H1 (cell line): ENCODE measurements at regions not wholly inside any gene's neighbourhood (a gene's known extent, or its start where the extent isn't known, plus 50 kb on each side); places are given as distances from the start of the nearest gene placed in this dataset.

Experiments used
- CTCF ChIA-PET: fragments of 300-600 bp; sonication (Branson Sonifier 250); formaldehyde crosslinking; loops from one replicate; lab custom pipeline; 2021; ENCODE audit not compliant: partially characterized antibody; lab: Charles Lee
- POLR2A ChIA-PET: fragments of 300-600 bp; sonication (Branson Sonifier 250); formaldehyde crosslinking; loops from one replicate; lab custom pipeline; 2021; ENCODE audit warnings: inconsistent platforms; ENCODE audit not compliant: partially characterized antibody; lab: Charles Lee
- DNase-seq, 2 experiments: peaks; one replicate each; pipeline versions ENCODE4 v3.0.0 to v3.0.0-alpha.2; 2010 to 2022; ENCODE audit warnings: low spot score in 2 of 2, low read depth in 1 of 2, mixed read lengths in 1 of 2
- FAIRE-seq: peaks from 2 replicates; lab custom pipeline; 2011; peaks lifted over from hg19 to GRCh38; lab: Jason Lieb, UNC
- H2AFZ ChIP-seq: 2 replicates; pipeline ENCODE4 v1.8.1; 2012; ENCODE audit warnings: low read length, inconsistent platforms
- H2AK5ac ChIP-seq: 2 replicates; pipeline ENCODE4 v1.6.1; 2013; ENCODE audit warnings: low read depth, low read length
- H2BK120ac ChIP-seq: replicated peaks from 2 replicates; pipeline ENCODE3; 2013; ENCODE audit warnings: low read depth, low read length, inconsistent platforms
- H2BK12ac ChIP-seq: 2 replicates; pipeline ENCODE4 v1.6.1; 2013; ENCODE audit warnings: low read depth, low read length
- H2BK15ac ChIP-seq: 2 replicates; pipeline ENCODE4 v1.6.1; 2013; ENCODE audit warnings: low read length
- H2BK20ac ChIP-seq: 2 replicates; pipeline ENCODE4 v1.6.1; 2013; ENCODE audit warnings: low read length
- H2BK5ac ChIP-seq: 2 replicates; pipeline ENCODE4 v1.6.1; 2013; ENCODE audit warnings: low read depth, low read length
- H3K14ac ChIP-seq: 2 replicates; pipeline ENCODE4 v1.6.1; 2013; ENCODE audit warnings: inconsistent platforms; ENCODE audit not compliant: insufficient read length
- H3K18ac ChIP-seq: 2 replicates; pipeline ENCODE4 v1.6.1; 2013; ENCODE audit warnings: low read length; ENCODE audit errors: extremely low read depth
- H3K23ac ChIP-seq: 2 replicates; pipeline ENCODE4 v1.6.1; 2013; ENCODE audit warnings: inconsistent platforms; ENCODE audit not compliant: insufficient read length
- H3K23me2 ChIP-seq: 2 replicates; pipeline ENCODE4 v1.6.1; 2013; ENCODE audit warnings: low read depth, low read length
- H3K27ac ChIP-seq: 2 replicates; pipeline ENCODE4 v1.6.1; 2011; ENCODE audit warnings: low read depth, low read length, inconsistent platforms
- H3K27me3 ChIP-seq, 4 experiments: replicated peaks in 1 of 4; 1 replicate in 1 of 4; 2 replicates in 3 of 4; pipeline versions ENCODE4 v1.6.1 to v1.8.1; 2011 to 2013; ENCODE audit warnings: low read length in 3 of 4, mild to moderate bottlenecking in 3 of 4, inconsistent platforms in 2 of 4, mixed read lengths in 2 of 4, moderate library complexity in 1 of 4; ENCODE audit not compliant: control insufficient read depth in 3 of 4, insufficient read depth in 3 of 4; ENCODE audit errors: extremely low read depth in 1 of 4
- H3K36me3 ChIP-seq, 4 experiments: 2 replicates each; pipeline versions ENCODE4 v1.6.1 to v1.8.1; 2011 to 2013; ENCODE audit warnings: mild to moderate bottlenecking in 4 of 4, low read length in 3 of 4, moderate library complexity in 2 of 4, control low read depth in 1 of 4, inconsistent platforms in 1 of 4; ENCODE audit not compliant: insufficient read depth in 4 of 4, control insufficient read depth in 2 of 4
- H3K4ac ChIP-seq: replicated peaks from 2 replicates; pipeline ENCODE3; 2013; ENCODE audit warnings: low read length, low read depth, mixed read lengths, inconsistent platforms; ENCODE audit not compliant: insufficient read length
- H3K4me1 ChIP-seq, 4 experiments: replicated peaks in 1 of 4; 1 replicate in 1 of 4; 2 replicates in 3 of 4; pipeline versions ENCODE4 v1.6.1 to v1.8.1; 2011 to 2013; ENCODE audit warnings: low read length in 3 of 4, inconsistent platforms in 2 of 4, mixed read lengths in 1 of 4; ENCODE audit not compliant: insufficient read depth in 4 of 4, control insufficient read depth in 3 of 4
- H3K4me2 ChIP-seq, 2 experiments: 2 replicates each; pipeline versions ENCODE4 v1.6.1 to v1.8.1; 2011 to 2013; ENCODE audit warnings: low read depth in 2 of 2, low read length in 2 of 2, control low read depth in 1 of 2, inconsistent platforms in 1 of 2, mild to moderate bottlenecking in 1 of 2; ENCODE audit not compliant: insufficient read depth in 1 of 2
- H3K4me3 ChIP-seq, 4 experiments: fragments of 200-600, 300-600 bp in 1 of 4; sonication (generic), shearing (Covaris generic), sonication (Bioruptor Twin) in 1 of 4; 2 replicates each; pipeline versions ENCODE4 v1.5.1 to v1.8.1; 2011 to 2016; ENCODE audit warnings: low read length in 4 of 4, low read depth in 3 of 4, control low read depth in 2 of 4, inconsistent platforms in 2 of 4, mild to moderate bottlenecking in 2 of 4, mixed read lengths in 1 of 4, moderate library complexity in 1 of 4; ENCODE audit not compliant: insufficient read depth in 2 of 4; ENCODE audit errors: extremely low read depth in 1 of 4
- H3K56ac ChIP-seq: replicated peaks from 2 replicates; pipeline ENCODE3; 2013; ENCODE audit warnings: low read depth, mild to moderate bottlenecking, mixed read lengths, low read length, inconsistent platforms; ENCODE audit not compliant: insufficient read length
- H3K79me1 ChIP-seq: 2 replicates; pipeline ENCODE4 v1.6.1; 2013; ENCODE audit warnings: low read depth, low read length, control low read depth
- H3K79me2 ChIP-seq, 2 experiments: 2 replicates each; pipeline versions ENCODE4 v1.6.1 to v1.8.1; 2012 to 2013; ENCODE audit warnings: low read length in 2 of 2, mild to moderate bottlenecking in 2 of 2, inconsistent platforms in 1 of 2; ENCODE audit not compliant: insufficient read depth in 2 of 2, control insufficient read depth in 1 of 2
- H3K9ac ChIP-seq, 4 experiments: replicated peaks in 1 of 4; 1 replicate in 1 of 4; 2 replicates in 3 of 4; pipeline versions ENCODE4 v1.6.1 to v1.8.1; 2011 to 2013; ENCODE audit warnings: low read depth in 3 of 4, low read length in 3 of 4, control low read depth in 2 of 4, mild to moderate bottlenecking in 2 of 4, moderate library complexity in 2 of 4, inconsistent platforms in 1 of 4; ENCODE audit errors: extremely low read depth in 1 of 4
- H3K9me3 ChIP-seq, 2 experiments: 2 replicates each; pipeline versions ENCODE4 v1.6.1 to v1.8.1; 2012 to 2013; ENCODE audit warnings: mild to moderate bottlenecking in 2 of 2, moderate library complexity in 2 of 2, control low read depth in 1 of 2, inconsistent platforms in 1 of 2, low read depth in 1 of 2, low read length in 1 of 2, mixed read lengths in 1 of 2; ENCODE audit not compliant: insufficient read depth in 2 of 2
- H4K20me1 ChIP-seq, 2 experiments: replicated peaks in 1 of 2; 2 replicates each; pipeline versions ENCODE3 to v1.8.1; 2011 to 2013; ENCODE audit warnings: inconsistent platforms in 2 of 2, low read length in 2 of 2, mild to moderate bottlenecking in 1 of 2; ENCODE audit not compliant: insufficient read depth in 2 of 2, control insufficient read depth in 1 of 2
- H4K5ac ChIP-seq: 2 replicates; pipeline ENCODE4 v1.6.1; 2013; ENCODE audit warnings: low read length, low read depth, mixed read lengths, inconsistent platforms; ENCODE audit not compliant: insufficient read length
- H4K8ac ChIP-seq: 2 replicates; pipeline ENCODE4 v1.8.0; 2013; ENCODE audit warnings: mild to moderate bottlenecking, moderate library complexity, low read length, inconsistent platforms; ENCODE audit not compliant: insufficient read depth; ENCODE audit errors: extremely low read depth
- H4K91ac ChIP-seq: replicated peaks from 2 replicates; pipeline ENCODE3; 2013; ENCODE audit warnings: low read length, mixed read lengths, inconsistent platforms; ENCODE audit not compliant: insufficient read length
- EGR1 ChIP-seq: IDR thresholded peaks from 2 replicates; pipeline ENCODE4 v1.6.1; 2011; ENCODE audit warnings: low read depth, low read length, borderline replicate concordance
- PHF8 ChIP-seq: fragments of 200-600 bp; sonication (generic); conservative IDR thresholded peaks from 2 replicates; pipeline ENCODE4 v1.7.1; 2012; ENCODE audit warnings: low read depth, mild to moderate bottlenecking, inconsistent platforms, low read length, moderate library complexity
- POLR2A ChIP-seq, 2 experiments: IDR thresholded peaks; 1 replicate in 1 of 2; 2 replicates in 1 of 2; pipeline ENCODE4 v1.6.1; 2011; ENCODE audit warnings: low read depth in 2 of 2, low read length in 2 of 2, mild to moderate bottlenecking in 2 of 2; ENCODE audit errors: control extremely low read depth in 1 of 2
- RBBP5 ChIP-seq: IDR thresholded peaks from 2 replicates; pipeline ENCODE4 v1.7.1; 2012; ENCODE audit warnings: low read depth, mild to moderate bottlenecking, inconsistent platforms, low read length, moderate library complexity, borderline replicate concordance
- RNF2 ChIP-seq: fragments of 200-900, 300-1000 bp; sonication (generic); IDR thresholded peaks from 2 replicates; pipeline ENCODE4 v1.7.1; 2016; ENCODE audit warnings: borderline replicate concordance, low read depth, mild to moderate bottlenecking, antibody characterized with exemption, low read length; ENCODE audit not compliant: poor library complexity, severe bottlenecking; ENCODE audit errors: missing control alignments
- SP4 ChIP-seq: IDR thresholded peaks from 2 replicates; pipeline ENCODE4 v1.6.1; 2012; ENCODE audit warnings: low read length, inconsistent platforms
- TBP ChIP-seq: IDR thresholded peaks from 2 replicates; pipeline ENCODE4 v1.6.1; 2011; ENCODE audit warnings: low read depth, low read length, improper control_type of control experiment
- YY1 ChIP-seq: IDR thresholded peaks from 2 replicates; pipeline ENCODE4 v1.6.1; 2011; ENCODE audit warnings: low read depth, mild to moderate bottlenecking, low read length
- WGBS, 2 experiments: shearing (Covaris generic) in 1 of 2; methylation state at CpG; one replicate each; pipeline versions ENCODE4 v1.1.6 to v1.1.7; 2013 to 2015; ENCODE audit warnings: low lambda C conversion rate in 2 of 2, mixed read lengths in 2 of 2, inconsistent platforms in 1 of 2, low coverage in 1 of 2, missing lambda C conversion rate in 1 of 2; ENCODE audit not compliant: insufficient replicate concordance in 2 of 2, insufficient coverage in 1 of 2, insufficient read length in 1 of 2; ENCODE audit errors: extremely low coverage in 1 of 2, missing lambda C conversion rate in 1 of 2; 5-methylcytosine and 5-hydroxymethylcytosine counted together

DNA sequence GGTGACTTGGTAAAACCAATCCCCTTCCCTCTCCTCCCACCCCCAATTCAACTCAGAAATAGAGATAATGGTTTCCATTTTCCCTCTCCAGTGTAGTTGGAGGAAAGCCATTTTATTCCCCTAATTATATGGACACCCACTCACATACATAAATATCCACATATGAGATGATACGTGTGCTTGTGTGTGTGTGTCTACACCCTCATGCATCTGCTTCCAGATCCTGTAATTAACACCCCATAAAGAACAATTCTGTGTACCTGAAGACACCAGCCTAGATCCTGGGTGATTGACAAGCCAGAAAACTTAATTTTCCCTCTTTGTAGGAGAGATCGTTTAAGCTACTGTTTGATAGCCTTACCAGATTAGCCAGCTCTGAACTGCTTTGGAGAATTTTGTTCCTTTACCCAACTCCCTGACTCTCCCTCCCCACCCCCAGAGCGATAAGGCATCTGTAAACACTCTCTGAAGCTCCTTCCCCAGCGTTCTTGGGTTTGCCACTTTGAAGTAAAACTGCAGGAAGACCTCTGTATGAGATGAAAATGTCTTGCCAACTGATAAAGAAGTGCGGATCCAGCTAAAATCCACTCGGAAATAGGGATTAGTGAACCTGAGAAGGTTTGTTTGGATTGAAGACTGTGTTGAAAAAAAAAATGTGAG lies 175.7 kb downstream of the RGS9 start:
- ChIA-PET POLR2A (no interaction called here), CTCF (interaction anchor here (0.9 to 3.6 kb wide), 3 partner anchors 19 to 218 kb away, joined by 3 to 15 read pairs (median 6); no protein-coding TSS in a partner anchor)
- no peak overlapping the region for H4K8ac ChIP-seq
- H2AK5ac ChIP-seq, result no peak overlapping the region
- H3K79me2 ChIP-seq, result no peaks in the 10 kb centered on the region
- H3K4me1 ChIP-seq, result 0 out of 7 replicates have a peak, but pooled peaks cover 0 to 2% (median 0%) of the 10 kb centered on the region in 4 experiments
- no peak overlapping the region for H2BK20ac ChIP-seq
- WGBS, 2 experiments, result 76% methylated on average over 6 of the region's 6 CpGs; no CpG with 5 or more reads in 1 of the 2 experiments
- no peak overlapping the region for H2BK15ac ChIP-seq
- H3K18ac ChIP-seq, result no peak overlapping the region
- no peak overlapping the region for H2BK120ac ChIP-seq
- no peak overlapping the region for H4K91ac ChIP-seq
- no peak overlapping the region for H3K4me2 ChIP-seq
- H4K20me1 ChIP-seq, result no peaks in the 10 kb centered on the region
- no peak overlapping the region for H3K27ac ChIP-seq
- no peaks in the 10 kb centered on the region for H3K23me2 ChIP-seq
- H2BK12ac ChIP-seq, result no peak overlapping the region
- no peaks in the 10 kb centered on the region for H3K9me3 ChIP-seq
- H3K23ac ChIP-seq, result no peak overlapping the region
- DNase-seq (no peak), FAIRE-seq (no peak)
- H3K79me1 ChIP-seq, result no peaks in the 10 kb centered on the region
- H3K14ac ChIP-seq, result no peak overlapping the region
- no peak overlapping the region for H2BK5ac ChIP-seq
- no peaks in the 10 kb centered on the region for H3K36me3 ChIP-seq
- H4K5ac ChIP-seq, result no peak overlapping the region
- no peak overlapping the region for H3K56ac ChIP-seq
- no peaks in the 10 kb centered on the region for H3K27me3 ChIP-seq
- H3K4me3 ChIP-seq, result no peak overlapping the region
- no peak overlapping the region for H3K9ac ChIP-seq
- peak overlapping the region; percentile 35; the same call in 1 of the 2 replicates for H2AFZ ChIP-seq
- no peak overlapping the region for H3K4ac ChIP-seq
- TF ChIP-seq SP4 (no peak), PHF8 (no peak), RNF2 (no peak), TBP (no peak), YY1 (no peak), RBBP5 (no peak), EGR1 (no peak), POLR2A (IDR thresholded peaks at IDR 0.05; ENCODE audit: control extremely low read depth in 1 of 2, low read depth in 2 of 2, low read length in 2 of 2) (no peak)
